GM12875 (cell line): ENCODE measurements at regions not wholly inside any gene's neighbourhood (a gene's known extent, or its start where the extent isn't known, plus 50 kb on each side); places are given as distances from the start of the nearest gene placed in this dataset.

Experiments
- H3K4me3 ChIP-seq: one replicate; pipeline ENCODE4 v1.5.1; 2011; ENCODE audit warnings: low read depth, low read length, control low read depth
- CTCF ChIP-seq: IDR thresholded peaks from 2 replicates; pipeline ENCODE4 v1.5.1; 2011; ENCODE audit warnings: low read depth, mild to moderate bottlenecking, control low read depth, inconsistent platforms, low read length, moderate library complexity, borderline replicate concordance; ENCODE audit not compliant: insufficient read depth

GRCh38 chr22:46026899-46027210 is 49.9 kb upstream of the WNT7B start:
- no peak for TF ChIP-seq CTCF
- H3K4me3 ChIP-seq, result no peak overlapping the region

GRCh38 chr22:46027211-46028105 is 50.5 kb upstream of the WNT7B start:
- no peak overlapping the region for H3K4me3 ChIP-seq

GRCh38 chr22:46028106-46028991 is 51.4 kb upstream of the WNT7B start:
- H3K4me3 ChIP-seq, result no peak overlapping the region
- no peak for TF ChIP-seq CTCF

More at GRCh38 chr22:46027211-46028105, 50.5 kb upstream of the WNT7B start:
- TF ChIP-seq CTCF, result no peak

GRCh38 chr22:46029036-46029435 is 52.1 kb upstream of the WNT7B start:
- TF ChIP-seq CTCF, result no peak
- no peak overlapping the region for H3K4me3 ChIP-seq

GRCh38 chr22:46029574-46030200 is 52.7 kb upstream of the WNT7B start:
- TF ChIP-seq CTCF, result no peak
- no peak overlapping the region for H3K4me3 ChIP-seq

- no peak overlapping the region for H3K4me3 ChIP-seq
- no peak for TF ChIP-seq CTCF
Observed at GRCh38 chr22:46030231-46030880, 53.4 kb upstream of the WNT7B start.
